GM18502 (cell line): ENCODE measurements at regions not wholly inside any gene's neighbourhood (a gene's known extent, or its start where the extent isn't known, plus 50 kb on each side); places are given as distances from the start of the nearest gene placed in this dataset.

Experiments used
- ATAC-seq: cut with Tn5 transposase; IDR thresholded peaks from one replicate; pipeline ENCODE4 v1.9.1; 2021; ENCODE audit warnings: mild to moderate bottlenecking; ENCODE audit not compliant: unreplicated experiment, poor library complexity

DNA sequence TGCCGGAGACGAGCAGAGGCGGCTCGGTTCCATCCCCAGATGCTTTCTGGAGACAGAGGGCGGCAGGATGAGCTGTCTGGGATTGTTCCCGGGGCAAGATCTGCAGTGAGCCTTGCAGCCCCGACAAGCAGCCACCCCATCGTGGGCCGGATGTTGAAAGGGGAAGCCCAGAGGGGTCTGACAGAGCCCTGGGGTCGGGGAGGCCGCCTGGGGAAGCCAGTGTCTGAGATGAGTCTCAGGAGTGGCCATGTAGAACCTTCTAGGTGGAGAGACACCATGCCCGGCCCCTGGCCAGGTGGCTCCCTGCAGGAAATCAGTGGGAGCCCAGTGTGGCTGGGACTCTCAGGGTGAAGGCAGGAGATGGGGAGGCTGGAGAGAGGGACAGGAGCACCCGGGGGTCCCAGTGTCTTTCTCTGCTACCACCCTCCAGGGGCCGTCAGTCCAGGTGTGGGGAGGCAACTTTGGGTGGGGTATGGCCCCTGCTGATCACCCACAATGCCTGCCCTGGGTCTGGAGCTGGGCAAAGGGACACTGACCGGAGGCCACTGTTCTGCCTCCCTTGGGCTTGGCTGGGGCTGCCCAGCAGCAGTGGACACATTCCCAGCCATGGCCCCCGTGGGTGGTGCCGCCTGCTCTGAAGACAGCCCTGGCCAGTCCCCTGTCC, 128.3 kb upstream of the HS6ST1 start:
- ATAC-seq, result no peak

DNA sequence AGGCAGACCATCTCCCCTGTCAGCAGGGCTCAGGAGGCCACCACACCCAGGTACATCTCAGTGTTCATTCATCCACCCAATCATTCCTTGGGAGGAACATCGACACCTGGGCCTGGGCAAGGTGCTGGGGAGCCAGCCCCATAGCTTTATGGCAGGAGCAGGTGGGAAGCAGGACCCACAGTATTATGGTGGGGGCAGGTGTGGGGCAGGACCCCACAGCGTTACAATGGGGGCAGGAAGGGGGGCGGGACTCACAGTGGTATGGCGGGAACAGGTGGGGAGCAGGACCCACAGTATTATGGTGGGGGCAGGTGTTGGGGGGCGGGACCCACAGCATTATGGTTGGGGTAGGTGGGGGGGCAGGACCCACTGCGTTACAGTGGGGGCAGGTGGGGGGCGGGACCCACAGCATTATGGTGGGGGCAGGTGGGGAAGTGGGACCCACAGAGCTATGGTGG, 128.9 kb upstream of the HS6ST1 start:
- no peak for ATAC-seq

DNA sequence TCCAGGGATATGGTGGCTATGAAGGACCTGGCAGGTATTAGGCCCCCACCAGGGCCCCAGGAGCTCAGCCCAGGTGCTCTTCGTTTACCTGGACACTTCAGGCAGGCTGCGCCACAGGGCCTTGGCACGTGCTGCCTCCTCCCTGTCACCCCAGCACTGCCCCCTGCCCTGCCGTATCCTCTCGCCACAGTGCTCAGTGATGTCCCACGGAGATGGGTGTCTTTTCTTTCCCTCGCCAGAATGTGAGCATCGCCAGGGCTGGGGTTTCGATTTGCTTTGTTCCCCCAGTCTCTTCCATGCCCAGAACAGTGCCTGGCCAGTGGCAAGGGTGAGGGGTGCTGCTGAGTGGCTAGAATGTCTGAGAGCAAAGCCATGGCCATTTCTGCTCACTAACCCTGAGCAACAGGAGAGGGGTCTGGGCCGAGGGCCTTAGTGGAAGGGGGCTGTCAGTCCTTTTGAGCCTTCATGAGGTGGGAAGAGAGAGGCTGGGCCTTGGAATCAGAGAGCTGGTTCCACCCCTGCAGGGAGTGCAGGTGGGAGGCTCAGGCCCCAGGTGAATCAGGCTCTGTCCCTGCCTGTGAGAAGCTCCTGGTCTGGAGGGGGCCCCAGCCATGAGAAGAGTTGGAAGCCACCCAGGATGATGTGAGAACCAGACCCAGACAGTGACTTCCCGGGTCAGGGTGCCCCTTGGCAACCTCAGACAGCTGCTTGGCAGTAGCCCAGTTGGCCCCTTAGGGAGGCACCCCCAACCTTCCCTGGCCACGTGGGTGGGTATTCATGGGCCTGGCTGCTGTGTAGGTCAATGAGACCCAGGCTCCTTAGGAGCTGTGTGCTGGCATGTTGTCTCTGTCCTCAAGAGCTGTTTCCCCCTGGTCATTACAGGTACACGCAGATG, 129.9 kb upstream of the HS6ST1 start:
- no peak for ATAC-seq

DNA sequence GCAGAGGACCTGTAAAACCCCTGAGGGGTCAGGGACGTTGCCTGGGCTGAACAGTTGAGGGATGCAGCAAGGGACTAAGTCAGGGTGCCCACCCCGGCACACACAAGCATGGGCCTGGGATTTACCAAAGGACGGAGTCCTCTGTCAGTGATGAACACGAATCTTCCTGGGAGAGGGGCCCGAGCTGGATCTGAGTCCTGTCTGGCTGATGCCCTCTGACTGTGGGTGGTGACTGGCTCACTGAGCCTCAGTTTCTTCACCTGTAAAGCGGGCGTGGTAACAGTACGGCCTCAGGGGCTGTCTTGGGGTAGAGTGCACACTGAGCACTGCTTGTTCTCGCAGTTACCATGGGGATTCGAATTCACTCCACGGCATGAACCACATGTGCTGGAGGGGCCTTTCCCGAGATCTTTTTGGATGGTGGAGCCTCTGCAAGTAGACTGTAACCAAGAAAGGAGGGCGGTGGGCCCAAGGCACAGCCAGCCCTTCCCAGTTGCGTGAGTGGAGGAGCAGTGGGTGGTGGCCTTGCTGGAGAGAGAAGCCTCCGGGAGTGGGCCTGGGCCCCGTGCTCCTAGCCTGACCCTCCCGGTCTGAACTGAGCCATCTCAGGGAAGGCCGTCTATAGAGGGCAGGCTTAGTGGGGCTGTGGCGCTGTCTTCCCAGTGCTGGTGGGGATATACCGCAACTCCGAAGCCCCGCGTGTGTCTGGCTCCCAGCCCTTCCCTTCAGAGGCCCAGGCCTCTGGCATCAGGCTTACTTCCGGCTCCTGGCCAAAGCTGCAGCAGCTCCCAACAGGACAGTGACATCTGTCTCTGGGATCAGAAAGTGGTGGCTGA, 130.8 kb upstream of the HS6ST1 start:
- no peak for ATAC-seq

DNA sequence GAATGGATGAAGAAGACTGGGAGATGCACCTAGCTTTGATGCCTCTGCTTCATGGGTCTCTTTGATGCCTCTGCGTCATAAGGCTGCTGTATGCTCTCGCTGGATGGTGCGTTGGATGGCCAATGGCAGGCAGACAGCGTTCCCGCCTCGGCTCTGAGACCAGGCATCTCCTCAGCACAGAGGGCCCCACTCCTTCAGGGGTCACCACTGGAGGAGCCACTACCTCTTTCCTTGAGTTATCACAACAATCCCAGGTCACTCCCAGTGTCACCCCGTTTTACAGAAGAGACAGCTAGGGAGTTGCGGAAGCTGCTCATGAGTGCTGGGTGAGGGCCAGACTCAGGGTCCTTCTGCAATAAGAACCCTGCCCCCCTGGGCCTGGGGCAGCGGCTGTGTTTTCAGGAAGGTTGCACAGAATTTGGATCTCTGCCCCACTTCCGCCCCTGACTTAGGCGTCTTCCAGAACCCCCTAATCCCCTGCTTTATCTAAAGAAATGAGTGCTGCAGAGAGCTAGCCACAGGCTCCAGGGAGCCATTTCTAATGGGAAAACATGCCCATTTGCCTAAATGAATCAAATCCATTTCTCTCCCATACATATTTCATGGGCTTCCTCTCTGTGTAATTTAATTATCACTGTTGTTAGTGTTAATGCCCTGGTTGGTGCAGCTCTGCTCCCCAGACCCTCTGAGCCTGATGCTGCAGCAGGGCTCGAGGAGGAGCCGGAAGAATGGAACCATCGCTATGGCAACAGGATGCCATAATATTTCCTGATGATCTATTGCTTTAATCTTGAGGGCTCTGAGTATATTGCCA, 131.8 kb upstream of the HS6ST1 start:
- no peak for ATAC-seq

DNA sequence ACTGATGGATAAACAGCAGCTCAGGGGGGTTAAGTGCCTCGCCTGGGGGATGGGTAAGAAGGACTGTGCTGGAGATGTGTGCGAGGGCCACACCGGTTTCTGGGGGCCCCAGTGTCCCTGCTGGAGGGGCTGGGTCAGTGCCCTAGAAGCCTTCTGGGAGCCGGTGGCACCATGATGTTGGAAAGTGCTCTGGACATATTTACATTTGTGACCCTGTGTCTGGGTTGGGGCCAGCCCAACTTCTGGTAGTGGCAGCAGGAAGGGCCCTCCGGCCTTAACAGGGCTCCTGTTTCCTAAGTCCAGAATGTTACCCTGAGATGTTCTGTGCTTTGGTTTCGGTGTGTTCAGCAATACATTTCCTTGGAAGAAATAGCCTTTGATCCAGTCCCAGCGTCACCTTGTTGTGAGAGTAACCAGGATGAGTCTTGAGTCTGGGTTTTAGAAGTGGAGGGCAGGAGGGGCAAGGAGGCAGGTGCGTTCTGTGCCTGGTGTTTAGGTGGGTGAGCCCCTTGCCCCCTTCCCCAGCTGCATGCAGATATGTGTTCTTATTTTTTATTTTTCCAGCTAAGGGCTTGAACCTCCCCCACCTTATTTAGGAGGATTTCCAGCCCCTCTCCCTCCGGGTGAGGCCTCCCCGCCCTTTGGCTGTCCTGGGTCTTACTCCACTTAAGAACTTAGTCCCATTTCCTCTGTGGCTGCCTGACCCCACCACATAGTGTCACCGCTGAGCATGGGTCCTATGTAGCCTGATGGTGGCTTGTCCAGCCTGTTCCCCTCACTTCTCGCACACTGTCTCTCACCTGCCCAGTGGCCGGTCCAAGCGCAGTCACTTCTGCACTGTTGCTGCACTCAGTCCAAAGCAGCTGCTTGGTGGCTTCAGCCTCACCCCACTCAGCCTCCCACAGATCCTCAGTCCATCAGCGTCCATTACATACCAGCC, 132.7 kb upstream of the HS6ST1 start:
- ATAC-seq, result no peak

DNA sequence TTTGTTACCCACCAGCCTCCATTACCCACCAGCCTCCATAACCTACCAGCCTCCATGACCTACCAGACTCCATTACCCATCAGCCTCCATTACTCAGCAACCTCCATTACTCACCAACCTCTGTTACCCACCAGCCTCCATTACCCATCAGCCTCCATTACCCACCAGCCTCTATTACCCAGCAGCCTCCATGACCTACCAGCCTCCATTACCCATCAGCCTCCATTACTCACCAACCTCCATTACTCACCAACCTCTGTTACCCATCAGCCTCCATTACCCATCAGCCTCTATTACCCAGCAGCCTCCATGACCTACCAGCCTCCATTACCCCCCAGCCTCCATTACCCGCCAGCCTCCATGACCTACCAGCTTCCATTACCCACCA, 133.3 kb upstream of the HS6ST1 start:
- no peak for ATAC-seq

DNA sequence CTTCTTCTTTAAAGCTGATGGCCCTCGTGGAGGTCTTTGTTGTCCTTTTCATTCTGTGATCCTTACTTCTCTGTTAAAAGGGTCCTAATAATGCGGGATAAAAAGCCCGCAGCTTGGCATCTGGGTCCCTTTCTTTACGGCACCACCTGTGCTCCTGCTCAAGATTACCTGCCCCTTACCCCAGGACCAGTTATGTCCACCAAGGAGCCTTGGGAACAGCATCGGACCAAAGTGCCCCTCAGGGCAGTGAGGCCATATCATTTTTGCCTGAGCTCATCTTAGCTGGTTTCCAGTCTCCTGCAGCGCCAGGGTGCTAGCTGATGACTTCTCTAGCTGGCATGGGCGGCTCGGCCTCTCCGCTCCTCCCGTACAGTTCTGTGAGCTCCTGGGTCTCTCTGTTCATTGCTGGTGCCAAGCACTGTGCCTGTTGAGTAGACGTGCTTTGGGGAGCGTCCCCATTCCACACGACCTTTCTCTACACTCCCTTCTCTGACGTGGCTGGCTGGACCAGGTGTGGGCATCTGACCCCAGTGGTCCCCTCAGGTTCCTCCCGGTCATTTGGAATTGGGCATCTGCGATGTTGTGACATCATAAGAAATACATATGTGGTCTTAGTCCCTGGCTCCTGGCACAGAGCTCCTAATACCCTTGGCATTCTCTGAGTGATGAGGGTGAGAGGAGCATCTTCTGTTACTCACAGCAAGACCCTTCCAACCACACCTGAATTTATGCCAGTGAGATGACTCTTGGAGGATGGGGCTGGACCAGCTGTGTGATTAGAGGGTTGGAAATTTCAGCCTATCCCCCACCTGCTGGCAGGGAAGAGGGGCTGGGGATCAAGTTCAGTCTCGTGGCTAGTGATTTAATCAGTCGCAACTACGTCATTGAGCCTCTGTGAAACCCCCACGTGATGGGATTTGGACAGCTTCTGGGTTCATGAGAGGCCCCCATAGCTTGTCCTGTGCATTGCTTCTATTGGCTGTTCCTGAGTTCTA, 134.2 kb upstream of the HS6ST1 start:
- no peak for ATAC-seq

DNA sequence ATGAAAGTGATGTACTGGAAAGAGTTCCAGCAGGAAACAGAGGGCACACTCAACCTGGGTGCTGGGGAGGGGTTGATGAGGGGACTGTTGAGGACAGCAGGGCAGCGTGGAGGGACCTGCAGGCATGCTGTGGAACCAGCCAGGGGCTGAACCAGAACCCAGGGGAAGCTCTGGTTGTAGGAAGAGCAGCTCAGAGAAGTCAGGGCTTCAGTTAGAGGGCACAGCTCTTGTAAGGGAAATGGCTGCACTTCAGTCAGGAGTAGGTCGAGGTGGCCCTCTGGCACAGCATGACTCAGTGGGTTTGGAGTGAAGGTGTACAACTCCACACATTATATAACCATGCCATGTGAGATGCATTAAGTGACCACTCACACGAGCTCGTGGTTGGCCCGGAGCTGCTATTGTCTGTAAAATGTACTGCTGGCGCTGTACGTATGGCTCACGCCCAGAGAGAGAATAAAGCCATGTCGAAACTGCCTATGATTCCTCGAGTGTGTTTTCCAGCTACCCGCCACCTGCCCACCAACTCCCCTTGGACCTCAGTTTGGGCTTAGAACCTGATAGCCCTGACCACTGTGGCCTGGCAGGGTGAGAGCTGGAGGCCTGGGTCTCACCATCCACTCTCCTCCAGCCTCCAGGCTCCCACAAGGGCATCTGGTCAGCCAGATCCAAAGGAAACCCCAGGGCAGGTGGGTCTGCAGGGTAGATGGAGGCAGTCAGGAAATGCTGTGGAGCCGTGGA, 136.5 kb upstream of the HS6ST1 start:
- ATAC-seq, result no peak

DNA sequence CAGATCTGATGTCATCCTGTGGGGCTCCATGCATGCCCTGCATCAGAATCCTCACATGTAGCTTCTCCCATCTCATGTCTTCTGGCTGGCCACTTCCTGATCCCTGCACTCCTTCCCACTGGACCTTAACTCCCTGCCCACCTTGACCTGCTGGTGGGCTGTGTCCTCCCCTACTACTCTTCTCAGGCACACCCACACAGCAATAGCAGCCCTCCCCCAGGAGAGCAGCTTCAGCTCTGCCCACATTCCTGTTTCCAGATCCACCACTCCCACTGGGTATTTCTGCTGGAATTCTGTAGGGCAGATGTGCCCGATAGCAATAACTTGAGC, 137.0 kb upstream of the HS6ST1 start:
- ATAC-seq, result no peak

DNA sequence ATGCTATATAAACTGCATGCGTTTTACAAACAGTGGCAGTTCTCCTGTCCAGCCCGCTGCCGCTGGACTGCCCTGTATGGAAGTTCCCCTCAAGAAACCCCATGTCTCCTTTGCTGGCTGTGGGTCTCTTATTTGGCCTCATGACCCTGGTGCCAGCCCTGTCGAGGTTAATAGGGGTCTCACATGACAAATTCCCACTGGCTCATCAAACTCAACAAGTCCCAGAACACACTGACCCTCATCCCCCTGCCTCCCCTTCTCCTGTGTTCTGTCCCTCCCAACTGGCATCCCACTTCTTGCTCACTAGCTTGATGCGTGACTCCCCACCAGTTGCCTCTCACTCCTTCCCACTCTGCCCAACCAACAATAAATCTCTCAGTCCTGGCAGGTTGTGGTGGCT, 137.6 kb upstream of the HS6ST1 start:
- ATAC-seq, result no peak

DNA sequence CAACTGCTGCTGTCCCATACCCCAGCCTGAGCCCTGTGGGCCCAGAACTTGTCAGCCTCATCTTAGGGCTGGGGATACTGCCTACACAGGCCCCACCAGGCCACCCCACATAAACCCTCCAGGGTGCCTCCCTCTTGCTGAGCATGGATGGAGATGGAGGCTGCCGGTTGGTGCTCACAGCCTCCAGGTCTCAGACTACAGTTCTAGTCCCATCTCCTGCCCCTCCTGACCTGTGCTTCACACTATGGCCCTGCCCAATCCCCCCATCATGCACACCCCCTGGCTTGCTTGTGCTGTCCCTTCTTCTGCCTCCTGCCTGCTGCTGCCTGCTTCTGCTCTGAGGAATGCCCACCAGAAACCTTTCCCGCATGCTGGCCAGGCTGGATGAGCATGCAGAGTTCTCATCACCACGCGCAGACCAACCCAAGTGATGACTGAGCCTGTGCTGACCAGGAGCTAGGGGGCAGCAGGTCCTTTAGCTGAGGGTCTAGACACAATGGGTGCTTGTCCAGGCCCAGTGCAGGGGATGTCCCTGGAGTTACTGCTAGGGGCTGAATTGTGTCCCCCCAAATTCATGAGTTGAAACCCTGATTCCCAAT, 138.4 kb upstream of the HS6ST1 start:
- no peak for ATAC-seq

DNA sequence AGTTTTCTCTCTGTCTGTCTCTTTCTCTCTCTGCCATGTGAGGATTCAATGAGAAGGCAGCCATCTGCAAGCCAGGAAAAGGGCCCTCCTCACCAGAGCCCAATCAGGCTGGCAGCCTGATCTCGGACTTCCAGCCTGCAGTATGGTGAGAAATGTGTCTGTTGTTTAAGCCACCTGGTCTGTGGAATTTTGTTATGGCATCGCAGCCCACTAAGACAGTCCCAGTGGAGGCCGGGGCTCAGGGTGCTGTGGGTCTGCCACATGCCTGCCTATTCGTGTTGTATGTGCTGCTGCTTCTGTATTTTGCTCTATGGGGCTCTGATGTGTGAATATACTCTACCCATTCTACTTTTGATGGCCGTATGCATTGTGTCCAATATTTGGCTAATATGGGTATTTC, 139.0 kb upstream of the HS6ST1 start:
- ATAC-seq, result no peak

DNA sequence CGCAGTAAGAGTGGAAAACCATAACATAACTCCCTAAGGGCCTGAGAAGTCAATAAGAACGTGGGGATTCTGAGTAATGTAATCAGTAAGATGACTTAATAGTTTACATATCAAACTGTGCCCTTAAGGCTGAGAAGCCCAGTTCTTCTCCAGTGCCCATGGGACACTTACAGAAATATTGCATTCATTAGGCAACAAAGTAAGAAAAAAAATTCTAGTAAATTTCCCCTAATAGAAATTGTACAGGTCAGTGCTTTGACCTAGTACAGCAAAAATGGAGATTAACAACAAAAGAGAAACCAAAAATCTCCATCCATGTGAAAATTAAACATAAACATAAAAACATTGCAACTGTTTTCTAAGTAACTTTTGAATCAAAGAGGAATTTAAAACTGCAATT, 139.8 kb upstream of the HS6ST1 start:
- no peak for ATAC-seq

DNA sequence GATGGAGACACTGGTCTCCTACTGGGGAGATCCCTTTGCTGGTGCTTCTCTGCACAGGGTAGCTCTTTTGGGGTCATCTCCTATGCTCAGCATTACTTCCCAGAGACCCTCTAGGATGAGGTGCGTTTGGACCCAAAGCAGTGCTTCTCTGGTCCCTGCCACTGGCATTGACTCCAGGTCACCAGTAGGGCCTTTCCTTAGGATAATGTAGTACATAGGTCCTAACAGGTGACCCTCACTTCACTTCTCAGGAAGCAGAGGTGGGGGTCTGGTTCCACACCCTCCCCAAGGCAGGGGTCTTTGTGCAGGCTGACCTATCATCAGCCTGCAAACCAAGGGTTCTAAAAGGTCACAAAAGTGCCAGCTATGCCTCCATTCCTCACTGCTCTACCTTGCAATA, 145.8 kb upstream of the HS6ST1 start:
- no peak for ATAC-seq

DNA sequence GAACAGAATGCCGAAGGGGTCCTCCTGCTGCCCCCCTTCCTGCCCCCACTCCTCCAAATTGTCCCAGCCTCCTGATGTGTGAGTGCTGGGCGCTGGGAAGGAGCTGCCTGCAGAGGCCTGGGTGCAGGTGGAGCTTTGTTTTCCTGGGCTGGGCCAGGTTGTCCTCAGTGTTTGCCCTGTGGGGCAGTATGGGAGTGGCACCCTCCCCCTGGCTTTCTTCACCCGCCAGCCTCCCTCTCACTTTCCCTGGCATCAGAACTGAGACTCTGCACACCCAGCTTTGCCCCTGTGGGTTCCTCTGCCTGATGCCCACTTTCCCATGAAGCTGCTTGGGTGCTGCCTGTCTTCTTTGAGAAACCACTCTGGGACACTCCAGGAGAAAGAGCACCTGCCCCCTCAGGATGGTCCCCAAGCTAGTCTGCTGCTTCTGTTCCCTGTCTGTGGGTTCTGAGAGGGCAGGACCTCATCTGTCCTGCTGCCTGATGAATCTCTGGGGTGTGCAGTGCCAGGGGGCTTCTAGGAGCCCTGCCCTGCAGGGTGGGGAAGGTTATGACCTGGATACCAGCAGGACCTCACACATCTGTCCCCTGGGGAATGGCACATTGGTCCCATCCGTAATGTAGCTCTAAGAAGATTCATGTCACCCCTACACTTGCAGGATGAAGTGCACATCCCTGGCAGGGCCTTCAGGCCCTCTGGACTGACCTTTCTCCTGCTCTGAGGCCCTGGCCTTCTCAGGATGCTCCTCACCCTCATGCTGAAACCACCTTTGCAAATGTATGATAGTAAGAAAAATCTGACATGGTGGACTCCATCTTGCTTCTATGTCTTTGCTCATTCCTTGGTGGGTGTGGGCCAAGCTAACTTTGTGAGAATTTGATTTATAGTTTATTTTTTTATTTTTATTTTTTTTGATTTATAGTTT, 146.8 kb upstream of the HS6ST1 start:
- ATAC-seq, result no peak
